Caco-2 (cell line): ENCODE measurements at regions not wholly inside any gene's neighbourhood (a gene's known extent, or its start where the extent isn't known, plus 50 kb on each side); places are given as distances from the start of the nearest gene placed in this dataset.

Experiments used
- BruUV-seq: library from RNA; stranded (reverse); fragments of 400-500 nt; replicated peaks from 2 replicates; lab custom pipeline; 2021; lab: Mats Ljungman, UMichigan
- CTCF ChIA-PET: fragments of 300-600 bp; sonication (Branson Sonifier 250); formaldehyde crosslinking; loops from one replicate; lab custom pipeline; 2022; ENCODE audit warnings: antibody characterized with exemption; lab: Charles Lee
- POLR2A ChIA-PET: fragments of 300-600 bp; sonication (Branson Sonifier 250); formaldehyde crosslinking; loops from one replicate; lab custom pipeline; 2022; ENCODE audit warnings: antibody characterized with exemption; lab: Charles Lee
- DNase-seq, 2 experiments: peaks; one replicate each; pipeline versions ENCODE4 v3.0.0 to v3.0.0-alpha.2; 2020 to 2022
- H3K27me3 ChIP-seq: replicated peaks from 2 replicates; pipeline ENCODE4 v1.6.0; 2011; ENCODE audit warnings: low read length; ENCODE audit not compliant: control insufficient read depth, insufficient read depth
- H3K36me3 ChIP-seq: 2 replicates; pipeline ENCODE4 v1.5.1; 2011; ENCODE audit warnings: low read length; ENCODE audit not compliant: control insufficient read depth, insufficient read depth
- H3K4me1 ChIP-seq: fragments of 250-450 bp; sonication (Bioruptor Pico); 2 replicates; pipeline ENCODE4 v1.5.1; 2020; ENCODE audit warnings: mild to moderate bottlenecking
- H3K4me3 ChIP-seq: 2 replicates; pipeline ENCODE4 v1.5.1; 2011; ENCODE audit warnings: low read depth, mild to moderate bottlenecking, control low read depth, low read length
- H3K9me3 ChIP-seq: fragments of 250-450 bp; sonication (Bioruptor Pico); 2 replicates; pipeline ENCODE4 v1.5.1; 2020; ENCODE audit warnings: mild to moderate bottlenecking, moderate library complexity
- H3K27ac Mint-ChIP-seq: one replicate; pipeline ENCODE4 v1.8.0; 2022; ENCODE audit warnings: mixed read lengths; ENCODE audit not compliant: unreplicated experiment
- H3K27me3 Mint-ChIP-seq: one replicate; pipeline ENCODE4 v1.8.0; 2022; ENCODE audit warnings: mixed read lengths; ENCODE audit not compliant: insufficient read depth, unreplicated experiment
- H3K36me3 Mint-ChIP-seq: one replicate; pipeline ENCODE4 v1.8.0; 2022; ENCODE audit warnings: mild to moderate bottlenecking, mixed read lengths; ENCODE audit not compliant: insufficient read depth, unreplicated experiment
- H3K4me1 Mint-ChIP-seq: one replicate; pipeline ENCODE4 v1.8.0; 2022; ENCODE audit warnings: low read depth, mixed read lengths; ENCODE audit not compliant: unreplicated experiment
- H3K4me3 Mint-ChIP-seq: one replicate; pipeline ENCODE4 v1.8.0; 2022; ENCODE audit warnings: mild to moderate bottlenecking, moderate library complexity, mixed read lengths; ENCODE audit not compliant: unreplicated experiment
- H3K9me3 Mint-ChIP-seq: one replicate; pipeline ENCODE4 v1.8.0; 2022; ENCODE audit warnings: mixed read lengths; ENCODE audit not compliant: unreplicated experiment
- intact Hi-C: fragments of 100-400 bp; cut with micrococcal nuclease; formaldehyde crosslinking; loops from one replicate; pipeline ENCODE4 v1.10.0; 2022; ENCODE audit not compliant: unreplicated experiment
- TF ChIP-seq, protein P1 (sequence below), 2 experiments: fragments of 200-600 bp in 1 of 2; IDR thresholded peaks; 1 replicate in 1 of 2; 2 replicates in 1 of 2; pipeline versions ENCODE4 v1.5.1 to v1.8.0; 2011 to 2022; ENCODE audit warnings: antibody characterized with exemption in 1 of 2, control low read depth in 1 of 2, inconsistent platforms in 1 of 2, low read depth in 1 of 2, low read length in 1 of 2, mild to moderate bottlenecking in 1 of 2, moderate library complexity in 1 of 2; ENCODE audit not compliant: insufficient read depth in 1 of 2, severe bottlenecking in 1 of 2, unreplicated experiment in 1 of 2

DNA sequence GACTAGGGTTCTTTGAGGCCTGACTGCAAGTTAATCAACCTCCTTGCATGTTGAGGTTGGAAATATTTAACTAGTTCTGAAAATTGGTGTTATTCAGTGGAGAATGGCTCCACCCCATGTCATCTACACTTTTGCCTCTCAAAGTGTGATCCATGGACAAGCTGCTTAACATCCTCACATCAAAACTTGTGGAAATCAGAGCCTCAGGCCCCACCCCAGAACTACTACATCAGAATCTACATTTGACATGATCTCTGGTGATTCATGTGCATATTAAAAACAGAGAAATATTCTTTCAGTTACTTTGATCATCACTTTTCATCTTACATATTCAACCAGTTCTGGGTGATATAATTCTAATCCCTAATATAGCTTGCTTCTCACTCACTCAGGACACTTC is 632.9 kb downstream of the ARL4A start:
- BruUV-seq = no TSS peak
- H3K36me3 Mint-ChIP-seq = no peaks in the 10 kb centered on the region
- H3K9me3 Mint-ChIP-seq = no peaks in the 10 kb centered on the region
- H3K36me3 ChIP-seq = no peaks in the 10 kb centered on the region
- TF ChIP-seq, protein P1, sequence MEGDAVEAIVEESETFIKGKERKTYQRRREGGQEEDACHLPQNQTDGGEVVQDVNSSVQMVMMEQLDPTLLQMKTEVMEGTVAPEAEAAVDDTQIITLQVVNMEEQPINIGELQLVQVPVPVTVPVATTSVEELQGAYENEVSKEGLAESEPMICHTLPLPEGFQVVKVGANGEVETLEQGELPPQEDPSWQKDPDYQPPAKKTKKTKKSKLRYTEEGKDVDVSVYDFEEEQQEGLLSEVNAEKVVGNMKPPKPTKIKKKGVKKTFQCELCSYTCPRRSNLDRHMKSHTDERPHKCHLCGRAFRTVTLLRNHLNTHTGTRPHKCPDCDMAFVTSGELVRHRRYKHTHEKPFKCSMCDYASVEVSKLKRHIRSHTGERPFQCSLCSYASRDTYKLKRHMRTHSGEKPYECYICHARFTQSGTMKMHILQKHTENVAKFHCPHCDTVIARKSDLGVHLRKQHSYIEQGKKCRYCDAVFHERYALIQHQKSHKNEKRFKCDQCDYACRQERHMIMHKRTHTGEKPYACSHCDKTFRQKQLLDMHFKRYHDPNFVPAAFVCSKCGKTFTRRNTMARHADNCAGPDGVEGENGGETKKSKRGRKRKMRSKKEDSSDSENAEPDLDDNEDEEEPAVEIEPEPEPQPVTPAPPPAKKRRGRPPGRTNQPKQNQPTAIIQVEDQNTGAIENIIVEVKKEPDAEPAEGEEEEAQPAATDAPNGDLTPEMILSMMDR (IDR thresholded peaks at IDR 0.05; ENCODE audit: insufficient read depth in 1 of 2, low read depth in 1 of 2, low read length in 1 of 2, severe bottlenecking in 1 of 2, unreplicated experiment in 1 of 2) = no peak
- H3K27ac Mint-ChIP-seq = no peak overlapping the region
- intact Hi-C loops = no loop called here
- POLR2A ChIA-PET = no interaction called here
- no peaks in the 10 kb centered on the region for H3K4me1 ChIP-seq
- no peaks in the 10 kb centered on the region for H3K9me3 ChIP-seq
- DNase-seq = no peak
- no peaks in the 10 kb centered on the region for H3K27me3 ChIP-seq
- no peaks in the 10 kb centered on the region for H3K27me3 Mint-ChIP-seq
- H3K4me3 Mint-ChIP-seq = no peak overlapping the region
- H3K4me1 Mint-ChIP-seq = no peaks in the 10 kb centered on the region
- CTCF ChIA-PET = no interaction called here
- no peak overlapping the region for H3K4me3 ChIP-seq

DNA sequence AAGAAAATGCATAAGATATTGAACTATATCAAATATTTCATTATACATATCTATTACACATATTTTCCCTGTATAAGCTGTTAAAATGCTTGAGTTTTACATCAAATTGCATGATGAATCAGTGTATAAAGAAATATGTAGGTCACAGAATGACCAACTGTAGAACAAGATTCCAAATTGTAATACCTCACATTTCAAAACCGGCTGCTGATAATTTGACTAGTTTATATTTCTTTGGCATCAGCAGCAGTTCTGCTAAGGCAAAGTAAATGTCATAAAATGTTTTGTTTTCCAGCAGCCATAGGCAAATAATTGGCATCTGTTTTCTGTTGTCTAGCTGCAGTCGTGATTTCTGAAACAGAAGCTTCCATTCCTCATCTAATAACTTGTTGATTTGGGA is 633.9 kb downstream of the ARL4A start:
- Histone ChIP-seq H3K27me3 (no peaks in the 10 kb centered on the region), H3K36me3 (no peaks in the 10 kb centered on the region), H3K9me3 (no peaks in the 10 kb centered on the region), H3K4me3 (no peak overlapping the region), H3K4me1 (no peaks in the 10 kb centered on the region)
- Mint-ChIP-seq H3K27me3 (no peaks in the 10 kb centered on the region), H3K4me1 (no peaks in the 10 kb centered on the region), H3K9me3 (no peaks in the 10 kb centered on the region), H3K36me3 (no peaks in the 10 kb centered on the region), H3K27ac (no peak overlapping the region), H3K4me3 (no peak overlapping the region)
- intact Hi-C loops = no loop called here
- POLR2A ChIA-PET = no interaction called here
- CTCF ChIA-PET = no interaction called here
- TF ChIP-seq, protein P1 (IDR thresholded peaks at IDR 0.05; ENCODE audit: insufficient read depth in 1 of 2, low read depth in 1 of 2, low read length in 1 of 2, severe bottlenecking in 1 of 2, unreplicated experiment in 1 of 2) = no peak
- DNase-seq = no peak
- BruUV-seq = no TSS peak

DNA sequence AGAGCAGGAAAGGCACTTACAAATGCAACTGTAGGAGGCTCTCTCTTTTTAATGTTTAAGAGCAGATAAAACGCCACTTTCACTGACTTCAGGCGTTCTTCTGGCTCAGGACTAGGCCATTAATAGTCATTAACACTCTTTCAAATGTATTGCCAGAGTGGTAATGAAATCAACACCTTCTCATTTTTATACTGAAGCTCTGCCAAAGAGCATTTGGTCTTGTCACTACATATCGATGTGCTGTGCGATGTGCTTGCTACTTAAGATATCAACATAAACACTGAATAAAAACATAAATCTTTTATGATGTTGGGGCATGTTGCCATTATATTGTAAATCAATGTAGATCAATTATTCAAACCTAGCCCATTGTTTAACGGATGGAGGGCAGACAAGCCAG is 634.7 kb downstream of the ARL4A start:
- Mint-ChIP-seq H3K27ac (no peak overlapping the region), H3K9me3 (no peaks in the 10 kb centered on the region), H3K36me3 (no peaks in the 10 kb centered on the region), H3K4me3 (no peak overlapping the region), H3K4me1 (no peaks in the 10 kb centered on the region), H3K27me3 (no peaks in the 10 kb centered on the region)
- Histone ChIP-seq H3K9me3 (no peaks in the 10 kb centered on the region), H3K36me3 (no peaks in the 10 kb centered on the region), H3K4me1 (no peaks in the 10 kb centered on the region), H3K27me3 (no peaks in the 10 kb centered on the region), H3K4me3 (no peak overlapping the region)
- DNase-seq = no peak
- no TSS peak for BruUV-seq
- CTCF ChIA-PET = no interaction called here
- intact Hi-C loops = no loop called here
- POLR2A ChIA-PET = no interaction called here
- TF ChIP-seq, protein P1 (IDR thresholded peaks at IDR 0.05; ENCODE audit: insufficient read depth in 1 of 2, low read depth in 1 of 2, low read length in 1 of 2, severe bottlenecking in 1 of 2, unreplicated experiment in 1 of 2) = no peak
